ENCODE measurements at regions not wholly inside any gene's neighbourhood (a gene's known extent, or its start where the extent isn't known, plus 50 kb on each side); places are given as distances from the start of the nearest gene placed in this dataset.

GRCh38 chr5:156019571-156020180, 307.3 kb upstream of the SGCD start:
- no peak overlapping the region for H3K4me3 ChIP-seq (ENCODE audit: low read length)
- Mint-ChIP-seq H3K4me3 (no peak overlapping the region), H3K9me3 (no peaks in the 10 kb centered on the region), H3K4me1 (no peaks in the 10 kb centered on the region), H3K27ac (no peak overlapping the region), H3K27me3 (ENCODE audit: insufficient read depth) (no peaks in the 10 kb centered on the region), H3K36me3 (ENCODE audit: low read depth) (no peaks in the 10 kb centered on the region)
- no peaks in the 10 kb centered on the region for H3K9me3 ChIP-seq (ENCODE audit: control insufficient read depth, low read length)
- H3K27me3 ChIP-seq (ENCODE audit: control insufficient read depth, insufficient read depth, low read length, poor library complexity, severe bottlenecking) = no peaks in the 10 kb centered on the region
- WGBS, 2 experiments (ENCODE audit: insufficient coverage in 1 of 2, insufficient read length in 1 of 2) = 88 to 94% methylated on average over 7 of the region's 7 CpGs
- H3K27ac ChIP-seq (ENCODE audit: low read depth, low read length) = no peak overlapping the region
- no peaks in the 10 kb centered on the region for H3K4me1 ChIP-seq (ENCODE audit: control insufficient read depth, insufficient read depth, low read length)
- H3K36me3 ChIP-seq (ENCODE audit: control insufficient read depth, insufficient read depth, low read length) = no peaks in the 10 kb centered on the region
- H3K9ac ChIP-seq (ENCODE audit: extremely low read depth, low read length, poor library complexity, severe bottlenecking) = no peak overlapping the region
- TF ChIP-seq, protein P1, sequence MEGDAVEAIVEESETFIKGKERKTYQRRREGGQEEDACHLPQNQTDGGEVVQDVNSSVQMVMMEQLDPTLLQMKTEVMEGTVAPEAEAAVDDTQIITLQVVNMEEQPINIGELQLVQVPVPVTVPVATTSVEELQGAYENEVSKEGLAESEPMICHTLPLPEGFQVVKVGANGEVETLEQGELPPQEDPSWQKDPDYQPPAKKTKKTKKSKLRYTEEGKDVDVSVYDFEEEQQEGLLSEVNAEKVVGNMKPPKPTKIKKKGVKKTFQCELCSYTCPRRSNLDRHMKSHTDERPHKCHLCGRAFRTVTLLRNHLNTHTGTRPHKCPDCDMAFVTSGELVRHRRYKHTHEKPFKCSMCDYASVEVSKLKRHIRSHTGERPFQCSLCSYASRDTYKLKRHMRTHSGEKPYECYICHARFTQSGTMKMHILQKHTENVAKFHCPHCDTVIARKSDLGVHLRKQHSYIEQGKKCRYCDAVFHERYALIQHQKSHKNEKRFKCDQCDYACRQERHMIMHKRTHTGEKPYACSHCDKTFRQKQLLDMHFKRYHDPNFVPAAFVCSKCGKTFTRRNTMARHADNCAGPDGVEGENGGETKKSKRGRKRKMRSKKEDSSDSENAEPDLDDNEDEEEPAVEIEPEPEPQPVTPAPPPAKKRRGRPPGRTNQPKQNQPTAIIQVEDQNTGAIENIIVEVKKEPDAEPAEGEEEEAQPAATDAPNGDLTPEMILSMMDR (conservative IDR thresholded peaks at IDR 0.05) = no peak
- no peak for DNase-seq

- no peak overlapping the region for H3K4me3 Mint-ChIP-seq
- H3K4me3 ChIP-seq (ENCODE audit: low read length) = no peak overlapping the region
- H3K27me3 Mint-ChIP-seq (ENCODE audit: insufficient read depth) = no peaks in the 10 kb centered on the region
- H3K9ac ChIP-seq (ENCODE audit: extremely low read depth, low read length, poor library complexity, severe bottlenecking) = no peak overlapping the region
- H3K27ac Mint-ChIP-seq = no peak overlapping the region
- WGBS, 2 experiments (ENCODE audit: insufficient coverage in 1 of 2, insufficient read length in 1 of 2) = 91% methylated on average over 3 of the region's 3 CpGs; no CpG with 5 or more reads in 1 of the 2 experiments
- no peaks in the 10 kb centered on the region for H3K9me3 Mint-ChIP-seq
- H3K9me3 ChIP-seq (ENCODE audit: control insufficient read depth, low read length) = no peaks in the 10 kb centered on the region
- H3K4me1 Mint-ChIP-seq = no peaks in the 10 kb centered on the region
- TF ChIP-seq, protein P1 (conservative IDR thresholded peaks at IDR 0.05) = no peak
- DNase-seq = no peak
- H3K27me3 ChIP-seq (ENCODE audit: control insufficient read depth, insufficient read depth, low read length, poor library complexity, severe bottlenecking) = no peaks in the 10 kb centered on the region
- no peaks in the 10 kb centered on the region for H3K36me3 Mint-ChIP-seq (ENCODE audit: low read depth)
- no peaks in the 10 kb centered on the region for H3K36me3 ChIP-seq (ENCODE audit: control insufficient read depth, insufficient read depth, low read length)
- H3K4me1 ChIP-seq (ENCODE audit: control insufficient read depth, insufficient read depth, low read length) = no peaks in the 10 kb centered on the region
- no peak overlapping the region for H3K27ac ChIP-seq (ENCODE audit: low read depth, low read length)
Measured at GRCh38 chr5:156020647-156021046, 306.3 kb upstream of the SGCD start.

DNA sequence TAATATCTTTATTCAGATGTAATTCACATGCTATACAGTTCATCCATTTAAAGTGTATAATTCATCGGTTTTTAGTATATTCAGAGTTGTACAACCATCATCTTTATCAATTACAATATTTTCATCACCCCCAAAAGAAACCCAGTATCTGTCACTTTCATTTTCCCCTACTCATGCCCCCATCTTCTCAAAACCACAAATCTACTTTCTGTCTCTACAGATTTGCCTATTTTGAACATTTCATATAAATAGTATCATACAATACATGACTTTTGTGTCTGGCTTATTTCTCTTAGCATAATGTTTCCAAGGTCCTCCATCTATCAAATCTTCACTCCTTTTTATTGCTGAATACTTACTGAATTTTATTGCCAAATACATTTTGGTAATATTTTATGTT, 305.1 kb upstream of the SGCD start:
- Histone ChIP-seq H3K4me3 (ENCODE audit: low read length) (no peak overlapping the region), H3K27me3 (ENCODE audit: control insufficient read depth, insufficient read depth, low read length, poor library complexity, severe bottlenecking) (no peaks in the 10 kb centered on the region), H3K9me3 (ENCODE audit: control insufficient read depth, low read length) (no peaks in the 10 kb centered on the region), H3K4me1 (ENCODE audit: control insufficient read depth, insufficient read depth, low read length) (no peaks in the 10 kb centered on the region), H3K27ac (ENCODE audit: low read depth, low read length) (no peak overlapping the region), H3K9ac (ENCODE audit: extremely low read depth, low read length, poor library complexity, severe bottlenecking) (no peak overlapping the region), H3K36me3 (ENCODE audit: control insufficient read depth, insufficient read depth, low read length) (no peaks in the 10 kb centered on the region)
- no peak overlapping the region for H3K27ac Mint-ChIP-seq
- no peak for DNase-seq
- WGBS, 2 experiments (ENCODE audit: insufficient coverage in 1 of 2, insufficient read length in 1 of 2) = 80 to 95% methylated on average over 1 of the region's 1 CpG
- no peaks in the 10 kb centered on the region for H3K36me3 Mint-ChIP-seq (ENCODE audit: low read depth)
- no peaks in the 10 kb centered on the region for H3K4me1 Mint-ChIP-seq
- no peaks in the 10 kb centered on the region for H3K9me3 Mint-ChIP-seq
- no peaks in the 10 kb centered on the region for H3K27me3 Mint-ChIP-seq (ENCODE audit: insufficient read depth)
- no peak overlapping the region for H3K4me3 Mint-ChIP-seq
- TF ChIP-seq, protein P1 (conservative IDR thresholded peaks at IDR 0.05) = no peak
